HuH-7 (cell line): ENCODE measurements at regions not wholly inside any gene's neighbourhood (a gene's known extent, or its start where the extent isn't known, plus 50 kb on each side); places are given as distances from the start of the nearest gene placed in this dataset.

ENCODE experiments used
- DNase-seq: peaks from one replicate; pipeline ENCODE4 v3.0.0; 2011; ENCODE audit warnings: low spot score

GRCh38 chr15:70505936-70506912 is 257.1 kb downstream of the UACA start:
- DNase-seq: no peak

- no peak for DNase-seq
Measured at GRCh38 chr15:70505411-70505919, 257.9 kb downstream of the UACA start.

GRCh38 chr15:70504988-70505387 is 258.4 kb downstream of the UACA start:
- no peak for DNase-seq

DNA sequence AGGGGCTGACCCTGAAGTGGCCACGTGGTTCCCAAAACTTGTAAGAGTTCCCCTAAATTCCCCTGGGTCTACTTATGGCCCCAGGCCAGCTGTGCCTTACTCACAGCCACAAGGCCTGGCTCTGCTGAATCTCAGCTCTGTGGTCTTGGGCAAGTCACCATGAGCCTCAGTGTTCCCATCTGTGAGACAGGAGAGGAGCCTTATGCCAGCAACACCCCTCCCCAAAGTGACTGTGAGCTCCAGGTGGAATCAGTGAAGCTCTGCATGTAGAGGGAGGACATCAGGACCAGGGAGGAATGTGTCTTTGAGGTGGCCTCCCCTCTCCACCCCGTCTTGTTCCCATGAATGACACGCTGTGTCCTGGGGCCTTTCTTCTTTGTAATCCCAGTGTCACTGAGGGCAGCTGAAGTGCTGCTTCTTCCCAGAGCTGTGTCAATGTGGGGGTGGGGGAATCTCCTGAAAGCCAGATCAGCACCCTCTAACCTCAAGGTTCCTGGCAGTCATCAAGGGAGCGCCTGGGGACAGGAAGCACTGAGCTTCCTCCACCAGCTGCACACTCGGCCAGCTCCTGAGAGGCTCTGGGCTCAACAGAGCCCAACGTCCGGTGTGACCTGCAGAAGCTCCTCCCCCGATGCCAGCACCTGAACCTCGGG is 258.9 kb downstream of the UACA start:
- DNase-seq: no peak

DNA sequence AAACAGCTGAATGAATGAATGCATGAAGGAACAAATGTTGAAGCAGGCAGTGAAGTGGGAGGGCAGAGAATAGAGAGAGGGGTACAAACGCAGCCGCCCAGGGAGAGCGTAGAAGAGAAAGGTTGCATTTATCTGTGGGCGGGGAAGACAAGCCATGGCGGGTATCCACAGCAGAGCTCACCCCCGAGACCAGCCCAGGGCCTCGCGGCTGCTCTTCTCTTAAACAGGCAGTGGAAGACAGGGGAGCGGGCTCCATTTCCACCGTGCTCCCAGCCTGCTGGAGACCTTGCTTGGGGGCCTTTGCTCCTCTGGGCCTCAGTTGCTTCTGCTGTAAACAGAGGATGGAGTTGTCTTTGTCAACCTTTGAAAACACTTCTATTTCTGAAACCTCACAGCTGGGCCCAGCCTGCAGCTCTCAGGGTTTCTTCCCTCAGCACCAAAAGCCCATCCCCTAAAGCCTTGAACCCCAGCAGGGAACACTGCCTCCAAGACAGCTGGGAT is 259.5 kb downstream of the UACA start:
- no peak for DNase-seq

GRCh38 chr15:70503073-70503745 is 260.1 kb downstream of the UACA start:
- DNase-seq: no peak

GRCh38 chr15:70502529-70502928 is 260.8 kb downstream of the UACA start:
- DNase-seq: no peak

GRCh38 chr15:70501849-70502248 is 261.5 kb downstream of the UACA start:
- DNase-seq: no peak

DNA sequence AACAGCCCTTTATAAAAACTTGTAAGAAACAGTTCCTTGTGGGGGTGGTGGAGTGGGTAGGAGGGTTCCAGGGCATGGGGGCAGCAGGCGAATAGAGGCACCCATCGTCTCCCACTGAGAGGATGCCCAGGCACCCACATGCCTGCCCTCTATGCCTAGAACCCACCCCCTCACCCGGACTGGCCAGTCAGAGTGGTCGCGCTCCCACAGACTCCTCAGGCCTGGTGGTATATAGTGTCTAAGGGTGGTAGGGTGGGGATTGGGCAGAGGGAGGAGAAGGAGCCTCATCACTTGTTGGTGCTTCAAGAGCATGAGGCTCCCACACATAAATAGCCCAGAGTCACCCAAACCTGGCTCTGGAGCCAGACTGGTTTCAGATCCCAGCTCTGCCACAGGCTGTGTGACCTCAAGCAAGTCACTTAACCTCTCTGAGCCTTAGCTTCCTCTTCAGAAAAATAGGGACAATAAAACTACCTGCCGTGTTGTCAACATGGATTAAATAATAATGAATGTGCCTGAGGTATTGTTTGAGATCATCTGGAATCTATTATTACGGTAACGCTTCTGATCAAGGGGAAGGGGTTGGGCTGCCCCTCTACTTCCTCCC is 262.1 kb downstream of the UACA start:
- DNase-seq: no peak

DNA sequence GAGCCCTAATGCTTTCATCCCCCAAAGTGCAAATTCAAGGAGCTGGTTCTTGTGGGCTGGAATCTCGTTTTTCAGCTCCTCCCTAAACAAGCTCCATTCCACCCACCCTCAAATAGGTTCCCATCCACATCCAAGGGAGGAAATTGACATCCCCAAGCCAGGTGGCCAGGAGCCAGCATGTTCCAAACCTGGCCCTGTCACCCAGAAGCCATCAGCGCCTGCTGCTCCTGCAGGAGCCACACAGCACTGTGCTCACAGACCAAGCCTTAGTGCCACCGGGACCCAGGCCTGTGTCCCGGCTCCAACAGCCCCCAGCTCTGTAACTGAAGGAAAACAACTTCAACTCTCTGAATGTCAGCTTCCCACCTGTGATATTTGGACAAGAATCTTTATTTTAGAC is 263.6 kb downstream of the UACA start:
- DNase-seq: no peak

DNA sequence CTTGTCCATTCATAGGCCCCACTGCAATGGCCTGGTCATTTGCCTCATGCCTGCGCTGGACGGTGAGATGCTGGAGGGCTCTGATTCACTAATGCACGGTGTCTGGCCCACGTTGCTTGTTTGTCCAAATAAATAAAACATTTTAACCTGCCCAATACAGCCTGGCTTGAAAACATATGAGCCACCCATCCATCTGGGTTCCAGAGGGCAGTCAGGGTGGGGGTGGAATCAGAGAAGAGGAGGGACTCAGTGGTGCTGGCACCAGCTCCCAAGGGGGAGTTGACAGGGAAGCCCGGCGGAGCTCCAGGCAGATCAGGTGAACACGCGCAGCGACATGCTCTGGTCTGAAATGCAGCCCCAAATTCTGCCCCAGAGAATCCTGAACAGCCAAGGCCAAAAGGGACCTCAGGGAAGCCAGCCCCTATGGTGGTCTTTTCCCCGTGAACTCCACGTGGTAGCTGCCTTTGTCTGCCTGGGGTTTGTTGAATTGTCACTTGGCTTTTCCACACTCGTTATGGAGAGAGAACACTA is 265.2 kb downstream of the UACA start:
- no peak for DNase-seq

DNA sequence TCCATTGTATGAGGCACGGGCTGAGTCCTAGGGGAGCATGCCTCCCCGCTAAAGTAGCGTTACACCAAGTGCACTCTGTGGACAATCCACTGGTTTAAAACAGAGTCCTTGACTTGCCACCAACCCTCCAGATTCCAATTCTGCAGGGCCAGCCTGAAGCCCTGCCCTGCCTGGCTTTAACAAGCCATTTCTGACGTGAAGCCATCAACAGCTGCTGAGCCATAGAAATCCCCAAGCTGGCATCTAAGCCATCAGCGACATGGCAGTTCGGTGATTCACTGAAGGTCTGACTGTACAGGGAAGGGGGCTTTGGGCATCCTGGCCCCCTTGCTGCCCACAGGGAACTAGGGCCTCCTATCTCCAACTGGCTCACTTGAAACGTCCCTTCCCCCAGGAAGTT is 265.7 kb downstream of the UACA start:
- no peak for DNase-seq

GRCh38 chr15:70495991-70496599 is 267.3 kb downstream of the UACA start:
- no peak for DNase-seq

GRCh38 chr15:70494852-70495571 is 268.3 kb downstream of the UACA start:
- DNase-seq: peak; percentile 65

GRCh38 chr15:70494517-70494851 is 268.9 kb downstream of the UACA start:
- no peak for DNase-seq

DNA sequence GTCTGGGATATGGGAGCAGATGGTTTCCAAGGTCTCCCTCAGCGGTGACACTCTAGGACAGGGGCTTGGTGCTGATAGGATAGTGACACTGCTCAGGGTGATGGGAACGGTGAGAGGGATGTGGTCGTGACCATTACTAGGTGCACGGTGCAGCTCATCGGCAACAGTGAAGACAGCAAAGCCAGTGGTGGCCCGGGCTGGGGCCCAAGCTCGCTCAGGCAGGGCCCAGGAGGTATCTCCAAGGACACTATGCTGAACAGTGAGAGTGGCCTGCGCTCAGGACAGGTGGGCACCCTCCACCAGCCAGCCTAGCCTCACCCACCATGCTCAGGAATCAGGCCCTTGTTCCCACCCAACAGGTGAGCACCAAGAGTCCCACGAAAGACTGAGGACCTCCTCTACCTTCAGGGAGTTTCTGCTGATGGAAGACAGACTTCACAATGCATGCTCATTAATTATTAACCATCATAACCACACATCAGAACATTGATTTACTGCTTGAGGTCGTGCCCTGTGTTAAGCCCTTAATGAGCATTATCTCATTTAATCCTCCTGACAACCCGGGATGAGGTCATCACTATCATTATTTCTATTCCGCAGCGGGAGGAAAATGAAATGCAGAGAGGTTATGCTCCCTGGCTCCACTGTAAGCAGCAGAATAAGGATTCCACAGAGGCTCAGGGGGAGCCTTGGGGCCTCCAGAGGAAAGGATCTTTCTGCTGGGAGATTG is 269.4 kb downstream of the UACA start:
- peak; percentile 76 for DNase-seq

GRCh38 chr15:70493376-70493775 is 270.0 kb downstream of the UACA start:
- DNase-seq: no peak

DNA sequence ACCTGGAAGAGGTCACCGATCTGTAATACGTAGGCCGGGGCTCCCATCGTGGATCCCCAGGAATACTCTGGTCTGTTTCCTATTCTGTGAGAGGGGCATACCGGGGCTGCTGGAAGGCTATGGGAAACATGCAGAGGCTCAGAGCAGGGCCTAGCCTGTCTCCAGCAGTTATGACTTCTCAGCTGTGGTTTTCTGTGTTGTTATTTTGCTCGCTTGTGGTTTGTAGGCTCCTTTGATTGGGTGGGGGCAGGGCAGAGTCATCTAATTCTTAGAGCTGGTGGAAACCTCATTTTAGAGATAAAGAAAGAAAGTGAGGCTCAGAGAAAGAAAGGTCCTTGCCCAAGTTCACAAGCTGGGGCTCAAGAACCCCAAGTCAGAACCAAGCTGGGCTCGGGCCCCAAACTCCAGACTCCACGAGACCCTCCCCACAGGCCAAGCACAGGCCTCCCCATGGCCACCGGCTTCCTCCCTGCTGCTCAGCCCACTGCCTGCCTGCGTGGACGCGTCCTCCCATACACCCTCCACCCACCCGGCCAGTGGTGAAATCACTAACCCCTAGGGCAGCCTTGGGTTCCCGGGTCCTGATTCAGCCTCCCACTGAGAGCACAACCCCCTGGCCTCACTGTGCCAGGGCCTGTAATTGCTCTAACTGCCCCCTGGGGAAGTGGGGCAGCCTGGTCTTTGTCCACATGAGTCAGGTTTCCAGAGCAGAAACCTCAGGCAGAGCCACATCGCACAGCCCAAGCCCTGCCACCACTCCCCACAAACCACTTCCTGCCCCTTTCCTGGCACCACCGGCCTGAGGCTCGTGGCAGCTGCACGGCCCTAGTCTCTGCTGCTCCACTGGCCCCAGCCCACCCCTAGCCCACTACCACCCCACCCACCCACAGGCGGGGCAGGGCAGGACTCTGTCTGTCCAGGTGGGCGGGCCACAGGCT is 270.8 kb downstream of the UACA start:
- no peak for DNase-seq

DNA sequence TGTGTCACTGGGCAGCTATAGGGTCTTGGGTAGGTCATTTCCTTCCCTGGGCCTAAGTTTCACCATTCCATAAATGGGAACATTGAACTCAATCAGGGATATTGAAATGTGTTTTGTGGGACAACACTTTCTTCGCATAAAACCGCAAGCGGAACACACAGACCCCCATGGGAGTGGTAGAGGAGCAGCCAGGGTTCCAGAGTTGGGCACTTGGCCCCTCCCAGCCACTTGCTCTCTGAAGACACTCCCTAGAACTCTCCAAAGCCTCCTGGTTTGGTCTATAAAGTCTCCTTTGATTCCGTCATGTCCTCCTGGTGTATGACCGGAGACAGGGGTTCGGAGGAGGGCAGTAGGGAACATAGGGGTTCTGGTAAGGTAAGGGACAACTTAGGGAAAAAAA is 271.7 kb downstream of the UACA start:
- DNase-seq: no peak
